GM18508 (cell line): ENCODE measurements at regions not wholly inside any gene's neighbourhood (a gene's known extent, or its start where the extent isn't known, plus 50 kb on each side); places are given as distances from the start of the nearest gene placed in this dataset.
"Not testable (repeated sequence)": the region's sequence is repeated elsewhere in the genome, so short reads cannot be mapped to it uniquely, and the experiment has no call there.

Source experiments
- ATAC-seq: cut with Tn5 transposase; IDR thresholded peaks from one replicate; pipeline ENCODE4 v1.9.1; 2021; ENCODE audit warnings: moderate number of reproducible peaks; ENCODE audit not compliant: insufficient read depth, unreplicated experiment

GRCh38 chr11:86861810-86862209, 61.5 kb downstream of the PRSS23 start:
- no peak for ATAC-seq

DNA sequence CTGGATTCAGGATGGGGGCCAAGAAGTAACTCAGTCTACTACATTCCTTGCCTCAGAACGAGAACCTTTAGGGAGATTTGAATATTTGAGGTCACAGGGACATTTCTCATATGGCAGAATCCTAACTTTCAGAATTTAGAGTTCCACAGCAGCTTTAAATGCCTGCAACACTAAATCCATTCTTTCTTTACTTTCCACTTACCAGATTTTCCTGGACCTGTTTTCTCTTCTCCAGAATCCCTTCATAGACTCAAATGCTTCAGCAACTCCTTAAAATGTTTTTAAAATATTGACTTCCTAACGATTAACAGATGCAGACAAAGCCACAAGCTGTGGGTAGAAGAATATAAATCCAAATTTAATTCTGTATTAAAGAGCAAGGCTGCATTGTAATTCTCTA, 63.1 kb downstream of the PRSS23 start:
- no peak for ATAC-seq

- no peak for ATAC-seq
Measured at GRCh38 chr11:86865436-86865835, 65.1 kb downstream of the PRSS23 start.

DNA sequence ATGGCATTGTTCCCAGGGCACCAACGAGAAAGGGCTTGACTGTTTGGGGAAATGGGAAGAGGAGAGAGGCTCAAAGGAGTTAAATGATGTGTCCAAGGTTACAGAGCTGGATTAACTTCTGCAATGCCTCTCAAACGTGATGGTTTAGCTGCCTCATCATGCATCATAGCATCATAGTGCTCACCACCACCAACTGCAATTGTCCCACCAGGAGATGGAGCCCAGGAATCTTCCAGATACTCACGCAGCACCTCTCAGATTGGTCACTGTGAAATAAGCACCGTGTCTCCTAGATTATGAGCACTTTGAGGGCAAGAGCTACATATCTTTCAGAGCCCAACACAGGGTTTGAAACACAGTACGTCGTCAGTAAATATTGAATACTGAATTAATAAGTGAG, 69.2 kb downstream of the PRSS23 start:
- ATAC-seq: no peak

- peak; percentile 85 for ATAC-seq
Measured at GRCh38 chr11:86869966-86870570, 69.7 kb downstream of the PRSS23 start.

DNA sequence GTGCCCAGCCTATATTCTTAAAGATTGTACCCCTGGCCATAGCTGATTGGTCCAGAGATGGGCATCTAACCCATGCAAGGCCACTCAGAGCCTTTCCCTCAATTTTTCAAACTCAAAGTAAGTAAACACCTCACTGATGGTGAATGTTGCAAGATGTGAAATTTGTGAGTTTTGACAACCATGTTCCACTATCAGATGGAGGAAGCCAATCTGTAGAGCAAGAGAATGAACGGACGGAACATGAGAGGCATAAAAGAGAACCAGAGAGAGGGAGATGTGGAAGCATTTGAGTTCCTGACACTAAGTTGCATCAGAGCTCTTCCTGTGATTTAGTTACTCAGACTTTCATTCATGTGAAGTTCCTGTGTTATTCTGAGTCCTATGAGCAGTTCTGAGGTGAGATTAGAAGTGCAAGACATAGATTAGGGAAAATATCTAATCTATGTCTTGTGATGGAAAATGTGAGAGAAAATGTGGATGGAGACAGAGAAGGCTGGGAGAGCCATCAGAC, 73.3 kb downstream of the PRSS23 start:
- no peak for ATAC-seq

DNA sequence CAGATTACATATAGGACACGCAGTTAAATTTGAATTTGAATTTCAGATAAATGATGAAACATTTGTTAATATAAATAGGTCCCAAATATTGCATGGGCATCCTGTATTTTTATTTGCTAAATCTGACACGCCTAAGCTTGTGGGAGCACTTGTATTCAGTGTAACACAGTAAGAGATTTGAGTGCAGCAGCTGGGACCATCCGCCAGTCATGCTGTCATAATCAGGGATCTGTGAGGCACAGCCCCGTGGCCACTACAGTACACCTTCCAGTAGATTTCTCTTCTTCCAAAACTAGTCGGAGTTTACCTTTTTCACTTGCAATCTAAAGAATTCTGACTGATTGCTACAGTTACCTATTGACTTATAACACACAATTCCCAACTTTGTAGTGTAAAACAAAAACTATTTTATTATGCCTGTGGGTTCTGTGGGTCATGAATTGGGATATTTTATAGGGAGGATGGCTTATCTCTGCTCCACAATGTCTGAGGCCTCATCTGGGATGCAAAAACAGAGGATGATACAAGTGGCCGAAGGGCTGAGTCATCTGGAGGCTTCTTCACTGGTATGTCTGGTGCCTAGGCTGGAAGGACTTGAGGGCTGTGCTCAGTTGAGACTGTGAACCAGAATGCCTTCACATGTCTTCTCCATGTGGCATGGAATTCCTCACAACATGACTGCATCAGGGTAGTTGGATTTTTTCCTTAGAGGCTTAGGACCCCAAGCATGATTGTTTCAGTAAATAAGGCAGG, 74.1 kb downstream of the PRSS23 start:
- no peak for ATAC-seq

DNA sequence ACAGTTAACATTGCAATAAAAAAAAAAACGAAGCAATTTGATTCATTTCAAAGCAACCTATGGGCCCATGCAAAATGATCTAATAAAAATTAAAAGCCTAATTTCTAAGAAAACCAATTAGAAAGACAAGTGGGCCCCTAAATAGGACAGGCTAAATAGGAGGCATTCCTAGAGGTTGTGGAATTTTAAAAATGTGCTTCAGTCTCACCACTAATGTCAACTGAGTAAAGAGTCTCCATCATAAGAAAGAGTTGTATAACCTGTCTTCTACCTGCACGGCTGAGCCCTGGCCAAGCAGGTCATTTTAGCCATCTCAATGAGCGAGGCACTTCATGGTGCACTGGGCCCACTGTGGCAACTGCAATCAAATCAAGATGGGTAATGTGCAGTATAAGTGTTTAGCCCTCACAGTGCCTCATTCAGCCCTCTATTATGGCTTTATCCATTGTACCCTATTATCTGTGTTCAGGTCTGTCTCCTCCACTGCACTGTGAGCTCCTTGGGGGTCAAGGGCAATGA, 76.4 kb downstream of the PRSS23 start:
- no peak for ATAC-seq

- no peak for ATAC-seq
Measured at GRCh38 chr11:86877503-86877902, 77.2 kb downstream of the PRSS23 start.

- not testable (repeated sequence) for ATAC-seq
Measured at GRCh38 chr11:86879241-86879640, 76.0 kb downstream of the FZD4 start.

GRCh38 chr11:86885311-86885710, 69.9 kb downstream of the FZD4 start:
- no peak for ATAC-seq

DNA sequence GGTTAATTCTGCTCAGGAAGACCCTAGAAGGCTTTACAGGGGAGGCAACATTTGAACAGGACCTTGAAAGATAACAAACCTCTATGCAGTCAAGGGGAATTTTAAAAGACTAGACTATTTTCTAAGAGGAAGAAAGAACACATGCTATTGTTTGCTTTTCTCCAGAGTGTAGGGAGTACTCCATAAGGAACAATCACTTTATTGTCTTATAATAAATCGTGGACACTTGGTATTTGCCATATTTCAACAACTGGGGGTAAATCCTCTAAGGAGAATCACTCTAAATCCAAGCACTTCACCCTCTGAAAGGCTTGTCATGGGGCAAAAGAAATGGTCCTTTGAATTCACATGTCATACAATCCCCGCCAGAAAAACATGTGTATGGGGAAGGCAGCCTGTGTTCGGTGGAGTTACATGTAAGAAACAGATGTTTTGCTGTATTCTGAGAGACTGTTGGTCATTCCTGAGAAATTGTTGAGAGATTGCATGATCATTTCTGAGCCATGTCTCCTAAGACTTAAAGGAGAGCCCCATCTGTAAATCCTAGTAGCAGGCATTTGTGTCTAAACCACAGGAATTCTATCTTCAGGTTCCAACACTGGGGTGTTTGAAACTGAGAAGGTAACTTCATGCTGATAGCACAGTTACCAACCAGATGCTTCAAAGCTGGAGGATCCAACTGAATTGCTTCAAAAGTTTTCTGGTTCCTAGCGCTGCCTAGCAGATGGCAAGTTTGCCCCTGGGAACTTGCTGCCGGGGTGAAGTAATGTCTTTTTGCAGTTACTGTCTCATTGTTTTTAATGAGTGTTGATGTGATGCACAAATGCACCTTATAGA, 66.8 kb downstream of the FZD4 start:
- ATAC-seq: no peak

- no peak for ATAC-seq
Measured at GRCh38 chr11:86889001-86889341, 66.2 kb downstream of the FZD4 start.

- no peak for ATAC-seq
Measured at GRCh38 chr11:86891036-86891435, 64.2 kb downstream of the FZD4 start.

DNA sequence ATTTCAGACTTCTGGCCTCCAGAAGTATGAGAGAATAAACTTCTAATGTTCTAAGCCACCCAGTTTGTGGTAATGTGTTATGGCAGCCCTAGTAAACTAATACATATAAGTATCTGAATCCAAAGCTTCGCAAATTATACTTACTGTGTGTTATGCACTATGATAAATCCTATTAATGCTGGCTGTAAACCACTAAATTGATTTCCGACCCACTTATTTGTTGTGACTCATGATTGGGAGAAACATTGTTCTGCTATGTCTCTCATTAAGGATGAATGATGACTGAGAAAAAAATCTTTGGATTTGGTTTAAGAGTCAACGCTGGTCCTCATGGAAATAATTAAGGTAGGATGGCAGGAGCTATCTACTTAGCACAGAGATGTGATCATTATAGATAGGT, 62.0 kb downstream of the FZD4 start:
- no peak for ATAC-seq
